ENCODE measurements at regions not wholly inside any gene's neighbourhood (a gene's known extent, or its start where the extent isn't known, plus 50 kb on each side); places are given as distances from the start of the nearest gene placed in this dataset.

- TF ChIP-seq CTCF (IDR thresholded peaks at IDR 0.05) (no peak), POLR2A (IDR thresholded peaks at IDR 0.05) (no peak)
Observed at GRCh38 chr5:69019668-69020375, 74.0 kb upstream of the SLC30A5 start.

Data from lower leg skin (tissue), 3 donors.